ENCODE measurements at regions not wholly inside any gene's neighbourhood (a gene's known extent, or its start where the extent isn't known, plus 50 kb on each side); places are given as distances from the start of the nearest gene placed in this dataset.

DNA sequence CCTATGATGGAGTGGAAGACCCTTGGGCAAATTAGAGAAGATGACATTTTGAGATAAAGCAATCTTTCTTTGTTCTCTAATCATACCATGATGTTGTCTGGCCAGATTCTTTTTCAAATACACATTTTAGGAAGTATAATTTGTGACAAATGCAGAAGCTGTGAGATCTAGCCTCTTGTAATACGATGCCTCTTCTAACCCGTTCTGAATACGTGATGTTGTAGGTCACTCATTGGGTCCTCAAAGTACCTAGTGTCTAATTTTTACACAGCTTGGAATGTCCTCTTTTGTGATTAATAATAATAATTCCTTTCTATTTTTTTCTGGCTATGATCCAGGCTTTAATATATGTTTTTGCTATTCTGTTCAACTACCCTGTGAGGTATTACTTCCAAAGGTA, 502.7 kb downstream of the NUF2 start:
- Mint-ChIP-seq H3K4me1 (ENCODE audit: low read depth, unreplicated experiment) (no peaks in the 10 kb centered on the region), H3K27ac (ENCODE audit: unreplicated experiment) (no peak overlapping the region), H3K36me3 (ENCODE audit: unreplicated experiment) (no peaks in the 10 kb centered on the region), H3K27me3 (ENCODE audit: unreplicated experiment) (no peaks in the 10 kb centered on the region), H3K9me3 (ENCODE audit: unreplicated experiment) (peaks cover 2% of the 10 kb centered on the region), H3K4me3 (ENCODE audit: unreplicated experiment) (no peak overlapping the region)
- no peak for DNase-seq
- no peak for TF ChIP-seq CTCF (IDR thresholded peaks at IDR 0.05; ENCODE audit: partially characterized antibody, unreplicated experiment)

DNA sequence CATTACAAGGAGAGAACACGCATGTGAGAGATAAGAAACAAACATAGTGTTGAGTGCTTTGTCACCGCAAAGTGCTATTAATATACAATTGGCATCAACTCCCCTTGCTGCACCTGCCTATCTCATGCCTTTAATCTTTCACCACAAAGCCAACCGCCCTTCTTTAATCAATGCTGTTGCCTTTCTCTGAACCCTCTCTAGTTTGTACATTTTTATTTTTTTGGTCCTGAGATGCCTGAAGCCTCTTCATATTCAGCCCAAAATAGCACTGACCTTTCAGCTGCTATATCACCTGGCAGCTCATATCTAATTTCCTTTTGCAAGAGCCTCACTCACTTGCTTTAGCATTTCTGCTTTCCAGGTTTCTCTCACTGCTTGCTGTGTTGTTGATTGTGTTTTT, 504.7 kb downstream of the NUF2 start:
- TF ChIP-seq CTCF (IDR thresholded peaks at IDR 0.05; ENCODE audit: partially characterized antibody, unreplicated experiment), result no peak
- no peak for DNase-seq
- Mint-ChIP-seq H3K27me3 (ENCODE audit: unreplicated experiment) (no peaks in the 10 kb centered on the region), H3K4me1 (ENCODE audit: low read depth, unreplicated experiment) (no peaks in the 10 kb centered on the region), H3K4me3 (ENCODE audit: unreplicated experiment) (no peak overlapping the region), H3K9me3 (ENCODE audit: unreplicated experiment) (peaks cover 2% of the 10 kb centered on the region), H3K27ac (ENCODE audit: unreplicated experiment) (no peak overlapping the region), H3K36me3 (ENCODE audit: unreplicated experiment) (no peaks in the 10 kb centered on the region)

DNA sequence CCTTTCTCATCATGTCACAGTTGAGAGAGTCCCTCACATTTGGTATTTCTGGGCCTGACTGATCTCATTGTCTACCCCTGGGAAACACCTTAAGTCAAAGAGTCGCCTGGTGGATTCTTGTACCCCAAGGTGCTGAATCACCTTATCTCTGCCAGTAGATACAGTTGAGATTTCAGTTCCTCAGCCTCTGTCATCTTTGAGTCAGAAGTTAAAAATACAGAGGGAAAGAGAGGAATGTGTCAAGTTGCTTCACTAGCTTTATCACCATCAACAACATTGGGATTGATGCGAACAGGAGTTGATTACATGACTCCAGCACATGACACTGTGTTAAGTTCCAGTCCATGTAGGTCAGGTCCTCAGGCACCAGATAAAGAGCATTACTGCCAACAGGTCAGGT, 513.0 kb downstream of the NUF2 start:
- no peak overlapping the region for H3K4me3 Mint-ChIP-seq (ENCODE audit: unreplicated experiment)
- no peaks in the 10 kb centered on the region for H3K36me3 Mint-ChIP-seq (ENCODE audit: unreplicated experiment)
- peaks cover 2% of the 10 kb centered on the region for H3K27me3 Mint-ChIP-seq (ENCODE audit: unreplicated experiment)
- peaks cover 6% of the 10 kb centered on the region for H3K4me1 Mint-ChIP-seq (ENCODE audit: low read depth, unreplicated experiment)
- H3K9me3 Mint-ChIP-seq (ENCODE audit: unreplicated experiment), result peaks cover 1% of the 10 kb centered on the region
- no peak for TF ChIP-seq CTCF (IDR thresholded peaks at IDR 0.05; ENCODE audit: partially characterized antibody, unreplicated experiment)
- no peak for DNase-seq
- H3K27ac Mint-ChIP-seq (ENCODE audit: unreplicated experiment), result no peak overlapping the region

DNA sequence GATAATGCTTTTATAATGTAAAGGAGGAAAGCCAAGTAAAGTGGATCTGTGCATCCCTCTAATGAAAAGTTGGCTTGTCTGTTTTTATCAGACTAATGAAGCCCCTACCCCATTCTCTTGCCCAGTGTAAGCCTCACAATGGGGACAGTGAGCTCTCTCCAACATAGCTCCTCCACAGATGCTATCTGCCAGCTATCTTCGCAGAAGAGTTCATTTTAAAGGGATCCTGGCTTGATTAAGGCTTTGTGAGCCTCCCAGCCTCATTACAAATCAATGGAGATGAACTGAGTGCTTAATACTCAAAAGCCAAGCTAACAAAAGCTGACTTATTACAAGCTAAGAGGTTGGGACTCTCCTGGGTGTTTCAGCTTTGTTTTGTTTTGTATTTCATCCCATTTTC, 514.7 kb downstream of the NUF2 start:
- DNase-seq, result no peak
- no peak for TF ChIP-seq CTCF (IDR thresholded peaks at IDR 0.05; ENCODE audit: partially characterized antibody, unreplicated experiment)
- H3K36me3 Mint-ChIP-seq (ENCODE audit: unreplicated experiment), result no peaks in the 10 kb centered on the region
- H3K4me1 Mint-ChIP-seq (ENCODE audit: low read depth, unreplicated experiment), result peaks cover 6% of the 10 kb centered on the region
- no peak overlapping the region for H3K4me3 Mint-ChIP-seq (ENCODE audit: unreplicated experiment)
- H3K9me3 Mint-ChIP-seq (ENCODE audit: unreplicated experiment), result peaks cover 1% of the 10 kb centered on the region
- H3K27ac Mint-ChIP-seq (ENCODE audit: unreplicated experiment), result peak overlapping the region; percentile 30
- peaks cover 2% of the 10 kb centered on the region for H3K27me3 Mint-ChIP-seq (ENCODE audit: unreplicated experiment)

- Mint-ChIP-seq H3K9me3 (ENCODE audit: unreplicated experiment) (peaks cover 1% of the 10 kb centered on the region), H3K27ac (ENCODE audit: unreplicated experiment) (no peak overlapping the region), H3K36me3 (ENCODE audit: unreplicated experiment) (no peaks in the 10 kb centered on the region), H3K27me3 (ENCODE audit: unreplicated experiment) (peaks cover 2% of the 10 kb centered on the region), H3K4me3 (ENCODE audit: unreplicated experiment) (no peak overlapping the region), H3K4me1 (ENCODE audit: low read depth, unreplicated experiment) (peaks cover 6% of the 10 kb centered on the region)
- TF ChIP-seq CTCF (IDR thresholded peaks at IDR 0.05; ENCODE audit: partially characterized antibody, unreplicated experiment), result no peak
- DNase-seq, result no peak
Measured at GRCh38 chr1:163837206-163837605, 515.5 kb downstream of the NUF2 start.
